ENCODE measurements at regions not wholly inside any gene's neighbourhood (a gene's known extent, or its start where the extent isn't known, plus 50 kb on each side); places are given as distances from the start of the nearest gene placed in this dataset.

DNA sequence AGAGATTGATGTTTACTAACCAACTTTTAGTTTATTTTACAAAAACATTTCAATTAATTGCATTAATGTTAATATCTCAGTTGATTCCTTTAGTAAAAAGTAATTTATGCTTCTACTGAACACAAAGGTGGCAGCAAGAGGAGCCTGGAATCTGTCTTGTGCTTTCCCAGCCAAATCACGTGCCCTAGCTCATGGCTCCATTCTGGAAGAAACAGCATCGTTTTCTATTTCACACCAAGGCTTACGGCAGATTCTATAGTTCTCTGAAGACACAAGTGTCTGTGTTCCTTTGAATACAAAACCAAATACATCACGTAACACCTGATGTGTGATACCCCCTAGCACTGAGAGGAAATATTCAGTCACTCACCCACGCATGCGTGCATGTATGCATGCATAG is 346.1 kb upstream of the MIR17HG start:
- Histone ChIP-seq H4K20me1 (ENCODE audit: low read length) (no peaks in the 10 kb centered on the region), H3K9ac (ENCODE audit: low read length) (no peak overlapping the region), H3K9me3 (ENCODE audit: low read length) (no peaks in the 10 kb centered on the region), H3K27ac (ENCODE audit: low read length) (no peak overlapping the region), H3F3A (ENCODE audit: low read length, unreplicated experiment) (no peaks in the 10 kb centered on the region), H3K4me3 (ENCODE audit: low read length) (no peak overlapping the region), H3K27me3 (ENCODE audit: low read length) (no peaks in the 10 kb centered on the region), H3K36me3 (ENCODE audit: low read depth, low read length) (no peaks in the 10 kb centered on the region), H3K79me2 (ENCODE audit: low read length) (no peaks in the 10 kb centered on the region), H2AFZ (ENCODE audit: low read length) (no peak overlapping the region), H3K9me2 (replicated peaks; ENCODE audit: low read length) (no peaks in the 10 kb centered on the region), H3K4me1 (ENCODE audit: insufficient read depth, low read length) (no peaks in the 10 kb centered on the region), H3K4me2 (ENCODE audit: low read length) (no peak overlapping the region)
- no peak for DNase-seq
- TF ChIP-seq, protein P1, sequence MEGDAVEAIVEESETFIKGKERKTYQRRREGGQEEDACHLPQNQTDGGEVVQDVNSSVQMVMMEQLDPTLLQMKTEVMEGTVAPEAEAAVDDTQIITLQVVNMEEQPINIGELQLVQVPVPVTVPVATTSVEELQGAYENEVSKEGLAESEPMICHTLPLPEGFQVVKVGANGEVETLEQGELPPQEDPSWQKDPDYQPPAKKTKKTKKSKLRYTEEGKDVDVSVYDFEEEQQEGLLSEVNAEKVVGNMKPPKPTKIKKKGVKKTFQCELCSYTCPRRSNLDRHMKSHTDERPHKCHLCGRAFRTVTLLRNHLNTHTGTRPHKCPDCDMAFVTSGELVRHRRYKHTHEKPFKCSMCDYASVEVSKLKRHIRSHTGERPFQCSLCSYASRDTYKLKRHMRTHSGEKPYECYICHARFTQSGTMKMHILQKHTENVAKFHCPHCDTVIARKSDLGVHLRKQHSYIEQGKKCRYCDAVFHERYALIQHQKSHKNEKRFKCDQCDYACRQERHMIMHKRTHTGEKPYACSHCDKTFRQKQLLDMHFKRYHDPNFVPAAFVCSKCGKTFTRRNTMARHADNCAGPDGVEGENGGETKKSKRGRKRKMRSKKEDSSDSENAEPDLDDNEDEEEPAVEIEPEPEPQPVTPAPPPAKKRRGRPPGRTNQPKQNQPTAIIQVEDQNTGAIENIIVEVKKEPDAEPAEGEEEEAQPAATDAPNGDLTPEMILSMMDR (conservative IDR thresholded peaks at IDR 0.05; ENCODE audit: low read depth, low read length): no peak
- TF ChIP-seq EZH2 (IDR thresholded peaks at IDR 0.05; ENCODE audit: low read length, unreplicated experiment) (no peak), EZH2phosphoT487 (IDR thresholded peaks at IDR 0.05; ENCODE audit: borderline replicate concordance, low read length) (no peak)
- no peak for ATAC-seq
- BruUV-seq (replicated peaks): no TSS peak
- CTCF ChIA-PET: no interaction called here
- POLR2A ChIA-PET (ENCODE audit: unreplicated experiment): no interaction called here
- intact Hi-C loops (cut with micrococcal nuclease): no loop called here

DNA sequence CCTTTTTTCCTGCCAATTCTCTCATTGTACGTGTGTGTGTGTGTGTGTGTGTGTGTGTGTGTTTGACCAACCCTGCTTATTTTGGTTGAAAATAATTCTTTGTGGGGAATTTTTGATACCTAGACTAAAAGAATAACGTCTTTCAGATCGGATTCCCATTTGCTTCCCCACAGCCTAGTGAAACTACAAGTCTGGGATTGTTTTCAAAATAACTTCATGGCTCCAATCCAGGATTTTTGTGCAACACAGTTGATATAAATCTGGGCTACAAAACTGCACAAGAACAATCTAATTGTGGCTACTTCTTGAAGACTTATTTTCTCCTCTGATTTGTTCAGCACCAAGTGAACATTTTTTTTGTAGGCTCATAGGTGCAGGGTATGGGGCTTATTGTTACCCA is 332.8 kb upstream of the MIR17HG start:
- no peak for TF ChIP-seq EZH2 (IDR thresholded peaks at IDR 0.05; ENCODE audit: low read length, unreplicated experiment)
- TF ChIP-seq, protein P1 (conservative IDR thresholded peaks at IDR 0.05; ENCODE audit: low read depth, low read length): no peak
- TF ChIP-seq EZH2phosphoT487 (IDR thresholded peaks at IDR 0.05; ENCODE audit: borderline replicate concordance, low read length): no peak
- ATAC-seq: no peak

DNA sequence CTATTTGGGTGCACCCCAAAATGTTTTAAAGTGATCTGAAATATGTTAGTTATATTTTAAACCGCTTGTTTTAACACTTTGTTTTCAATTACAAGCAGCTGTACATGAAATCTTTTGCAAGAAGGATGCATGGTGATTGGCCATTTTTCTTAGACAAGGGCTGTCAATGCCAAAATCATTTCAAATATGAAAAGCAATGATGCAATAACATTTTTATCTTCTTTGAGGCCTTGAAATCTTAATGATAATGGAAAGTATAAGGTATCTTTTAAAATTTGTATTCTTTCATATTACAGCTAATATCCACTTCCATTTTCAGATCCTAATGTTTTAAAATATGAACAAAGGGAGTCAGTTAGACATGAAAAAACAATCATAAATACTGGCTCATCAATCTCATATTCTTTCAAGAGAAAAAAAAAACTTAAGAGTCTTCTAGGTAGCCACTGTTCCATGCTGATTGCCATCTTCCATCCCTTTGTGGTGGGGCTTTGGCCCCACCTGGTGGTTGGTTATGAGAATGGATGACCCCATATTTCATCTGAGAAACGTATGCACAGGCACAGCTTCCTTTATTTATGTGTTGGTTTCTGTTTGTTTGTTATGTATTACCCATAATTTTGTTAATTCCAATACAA is 330.3 kb upstream of the MIR17HG start:
- H3K36me3 ChIP-seq (ENCODE audit: low read depth, low read length): no peaks in the 10 kb centered on the region
- H3K4me3 ChIP-seq (ENCODE audit: low read length): peak overlapping the region; percentile 52
- no peak overlapping the region for H3K27ac ChIP-seq (ENCODE audit: low read length)
- peak overlapping the region; percentile 44 for H2AFZ ChIP-seq (ENCODE audit: low read length)
- no peaks in the 10 kb centered on the region for H3K27me3 ChIP-seq (ENCODE audit: low read length)
- H4K20me1 ChIP-seq (ENCODE audit: low read length): no peaks in the 10 kb centered on the region
- H3K9me3 ChIP-seq (ENCODE audit: low read length): no peaks in the 10 kb centered on the region
- ChIA-PET CTCF (interaction anchor here (0.6 to 0.8 kb wide), 4 partner anchors 49 to 1290 kb away, joined by 3 to 11 read pairs (median 8); no protein-coding TSS in a partner anchor), POLR2A (ENCODE audit: unreplicated experiment) (no interaction called here)
- TF ChIP-seq EZH2phosphoT487 (IDR thresholded peaks at IDR 0.05; ENCODE audit: borderline replicate concordance, low read length): no peak
- TF ChIP-seq, protein P1 (conservative IDR thresholded peaks at IDR 0.05; ENCODE audit: low read depth, low read length): peak; percentile 83
- H3F3A ChIP-seq (ENCODE audit: low read length, unreplicated experiment): no peaks in the 10 kb centered on the region
- intact Hi-C loops (cut with micrococcal nuclease): loop anchor here (1.0 to 10.0 kb wide), 5 partner anchors 28 to 562 kb away; no protein-coding TSS in a partner anchor
- DNase-seq: peak; percentile 78
- H3K4me2 ChIP-seq (ENCODE audit: low read length): peak overlapping the region; percentile 46
- peak; percentile 99 for ATAC-seq
- no TSS peak for BruUV-seq (replicated peaks)
- no peaks in the 10 kb centered on the region for H3K9me2 ChIP-seq (replicated peaks; ENCODE audit: low read length)
- H3K9ac ChIP-seq (ENCODE audit: low read length): no peak overlapping the region
- H3K79me2 ChIP-seq (ENCODE audit: low read length): no peaks in the 10 kb centered on the region
- no peaks in the 10 kb centered on the region for H3K4me1 ChIP-seq (ENCODE audit: insufficient read depth, low read length)

More for the DNA sequence above, 332.8 kb upstream of the MIR17HG start:
- no peaks in the 10 kb centered on the region for H3K9me3 ChIP-seq (ENCODE audit: low read length)
- H3F3A ChIP-seq (ENCODE audit: low read length, unreplicated experiment): no peaks in the 10 kb centered on the region
- no peak overlapping the region for H3K27ac ChIP-seq (ENCODE audit: low read length)
- intact Hi-C loops (cut with micrococcal nuclease): loop anchor here (5.0 to 10.0 kb wide), 2 partner anchors 147 to 560 kb away; no protein-coding TSS in a partner anchor
- ChIA-PET POLR2A (ENCODE audit: unreplicated experiment) (no interaction called here), CTCF (no interaction called here)
- no peak for DNase-seq
- no TSS peak for BruUV-seq (replicated peaks)
- no peaks in the 10 kb centered on the region for H3K9me2 ChIP-seq (replicated peaks; ENCODE audit: low read length)
- H3K4me2 ChIP-seq (ENCODE audit: low read length): no peak overlapping the region
- no peaks in the 10 kb centered on the region for H3K79me2 ChIP-seq (ENCODE audit: low read length)
- no peaks in the 10 kb centered on the region for H3K4me1 ChIP-seq (ENCODE audit: insufficient read depth, low read length)
- no peaks in the 10 kb centered on the region for H3K27me3 ChIP-seq (ENCODE audit: low read length)
- H2AFZ ChIP-seq (ENCODE audit: low read length): no peak overlapping the region
- H4K20me1 ChIP-seq (ENCODE audit: low read length): no peaks in the 10 kb centered on the region
- no peaks in the 10 kb centered on the region for H3K36me3 ChIP-seq (ENCODE audit: low read depth, low read length)
- H3K4me3 ChIP-seq (ENCODE audit: low read length): no peak overlapping the region
- no peak overlapping the region for H3K9ac ChIP-seq (ENCODE audit: low read length)
